ENCODE measurements at regions not wholly inside any gene's neighbourhood (a gene's known extent, or its start where the extent isn't known, plus 50 kb on each side); places are given as distances from the start of the nearest gene placed in this dataset.

- no peak overlapping the region for H3K4me3 ChIP-seq (ENCODE audit: control insufficient read depth, low read depth, low read length)
- no peak for DNase-seq (ENCODE audit: low read depth)
- TF ChIP-seq, protein P1, sequence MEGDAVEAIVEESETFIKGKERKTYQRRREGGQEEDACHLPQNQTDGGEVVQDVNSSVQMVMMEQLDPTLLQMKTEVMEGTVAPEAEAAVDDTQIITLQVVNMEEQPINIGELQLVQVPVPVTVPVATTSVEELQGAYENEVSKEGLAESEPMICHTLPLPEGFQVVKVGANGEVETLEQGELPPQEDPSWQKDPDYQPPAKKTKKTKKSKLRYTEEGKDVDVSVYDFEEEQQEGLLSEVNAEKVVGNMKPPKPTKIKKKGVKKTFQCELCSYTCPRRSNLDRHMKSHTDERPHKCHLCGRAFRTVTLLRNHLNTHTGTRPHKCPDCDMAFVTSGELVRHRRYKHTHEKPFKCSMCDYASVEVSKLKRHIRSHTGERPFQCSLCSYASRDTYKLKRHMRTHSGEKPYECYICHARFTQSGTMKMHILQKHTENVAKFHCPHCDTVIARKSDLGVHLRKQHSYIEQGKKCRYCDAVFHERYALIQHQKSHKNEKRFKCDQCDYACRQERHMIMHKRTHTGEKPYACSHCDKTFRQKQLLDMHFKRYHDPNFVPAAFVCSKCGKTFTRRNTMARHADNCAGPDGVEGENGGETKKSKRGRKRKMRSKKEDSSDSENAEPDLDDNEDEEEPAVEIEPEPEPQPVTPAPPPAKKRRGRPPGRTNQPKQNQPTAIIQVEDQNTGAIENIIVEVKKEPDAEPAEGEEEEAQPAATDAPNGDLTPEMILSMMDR (conservative IDR thresholded peaks at IDR 0.05; ENCODE audit: control insufficient read depth, insufficient read depth, low read depth, low read length) = no peak
Measured at GRCh38 chr20:61066526-61066925, 185.5 kb upstream of the CDH4 start.

GRCh38 chr20:61067221-61067620, 184.8 kb upstream of the CDH4 start:
- H3K4me3 ChIP-seq (ENCODE audit: control insufficient read depth, low read depth, low read length) = no peak overlapping the region
- DNase-seq (ENCODE audit: low read depth) = no peak
- TF ChIP-seq, protein P1 (conservative IDR thresholded peaks at IDR 0.05; ENCODE audit: control insufficient read depth, insufficient read depth, low read depth, low read length) = no peak

DNA sequence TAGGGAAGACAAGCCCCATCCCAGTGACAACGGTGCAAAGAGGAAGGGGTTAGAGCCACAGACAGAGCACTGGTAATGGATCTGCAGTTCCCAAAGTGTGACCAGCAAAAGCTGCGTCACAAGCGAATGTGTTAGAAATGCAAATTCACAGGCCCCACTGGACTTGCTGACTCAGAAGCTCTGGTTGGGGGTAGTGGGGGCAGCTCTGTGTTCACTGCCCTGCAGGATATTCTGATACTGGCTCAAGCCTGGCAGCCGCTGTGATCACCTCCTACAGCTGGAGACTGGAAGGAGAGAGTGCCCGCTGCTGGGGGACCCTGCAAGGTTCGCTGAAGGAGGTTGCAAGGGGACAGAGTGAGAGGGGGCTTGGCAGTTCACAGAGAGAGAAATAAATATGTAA, 179.7 kb upstream of the CDH4 start:
- no peak overlapping the region for H3K4me3 ChIP-seq (ENCODE audit: control insufficient read depth, low read depth, low read length)
- TF ChIP-seq, protein P1 (conservative IDR thresholded peaks at IDR 0.05; ENCODE audit: control insufficient read depth, insufficient read depth, low read depth, low read length) = no peak
- no peak for DNase-seq (ENCODE audit: low read depth)

- H3K4me3 ChIP-seq (ENCODE audit: control insufficient read depth, low read depth, low read length) = no peak overlapping the region
- DNase-seq (ENCODE audit: low read depth) = no peak
- TF ChIP-seq, protein P1 (conservative IDR thresholded peaks at IDR 0.05; ENCODE audit: control insufficient read depth, insufficient read depth, low read depth, low read length) = no peak
Measured at GRCh38 chr20:61073376-61073775, 178.7 kb upstream of the CDH4 start.

GRCh38 chr20:61082720-61083119, 169.3 kb upstream of the CDH4 start:
- no peak overlapping the region for H3K4me3 ChIP-seq (ENCODE audit: control insufficient read depth, low read depth, low read length)
- TF ChIP-seq, protein P1 (conservative IDR thresholded peaks at IDR 0.05; ENCODE audit: control insufficient read depth, insufficient read depth, low read depth, low read length) = no peak
- no peak for DNase-seq (ENCODE audit: low read depth)

- DNase-seq (ENCODE audit: low read depth) = no peak
- H3K4me3 ChIP-seq (ENCODE audit: control insufficient read depth, low read depth, low read length) = no peak overlapping the region
- TF ChIP-seq, protein P1 (conservative IDR thresholded peaks at IDR 0.05; ENCODE audit: control insufficient read depth, insufficient read depth, low read depth, low read length) = no peak
Measured at GRCh38 chr20:61083431-61083830, 168.6 kb upstream of the CDH4 start.

GRCh38 chr20:61086031-61086430, 166.0 kb upstream of the CDH4 start:
- TF ChIP-seq, protein P1 (conservative IDR thresholded peaks at IDR 0.05; ENCODE audit: control insufficient read depth, insufficient read depth, low read depth, low read length) = no peak
- no peak for DNase-seq (ENCODE audit: low read depth)

More at GRCh38 chr20:61086031-61086430, 166.0 kb upstream of the CDH4 start:
- H3K4me3 ChIP-seq (ENCODE audit: control insufficient read depth, low read depth, low read length) = no peak overlapping the region

Data from fibroblast of mammary gland (primary cell).